ENCODE measurements at regions not wholly inside any gene's neighbourhood (a gene's known extent, or its start where the extent isn't known, plus 50 kb on each side); places are given as distances from the start of the nearest gene placed in this dataset.

GRCh38 chr1:55692726-55693125 lies 477.6 kb upstream of the USP24 start:
- no peak for TF ChIP-seq POLR2A (IDR thresholded peaks at IDR 0.05)
- TF ChIP-seq CTCF (IDR thresholded peaks at IDR 0.05), result no peak
- TF ChIP-seq EP300 (IDR thresholded peaks at IDR 0.05), result no peak

Measured in tibial nerve (tissue), 4 donors.